ENCODE measurements at regions not wholly inside any gene's neighbourhood (a gene's known extent, or its start where the extent isn't known, plus 50 kb on each side); places are given as distances from the start of the nearest gene placed in this dataset.
A peak's percentile ranks its signal among the peaks of the same experiment; 100 is the strongest.

DNA sequence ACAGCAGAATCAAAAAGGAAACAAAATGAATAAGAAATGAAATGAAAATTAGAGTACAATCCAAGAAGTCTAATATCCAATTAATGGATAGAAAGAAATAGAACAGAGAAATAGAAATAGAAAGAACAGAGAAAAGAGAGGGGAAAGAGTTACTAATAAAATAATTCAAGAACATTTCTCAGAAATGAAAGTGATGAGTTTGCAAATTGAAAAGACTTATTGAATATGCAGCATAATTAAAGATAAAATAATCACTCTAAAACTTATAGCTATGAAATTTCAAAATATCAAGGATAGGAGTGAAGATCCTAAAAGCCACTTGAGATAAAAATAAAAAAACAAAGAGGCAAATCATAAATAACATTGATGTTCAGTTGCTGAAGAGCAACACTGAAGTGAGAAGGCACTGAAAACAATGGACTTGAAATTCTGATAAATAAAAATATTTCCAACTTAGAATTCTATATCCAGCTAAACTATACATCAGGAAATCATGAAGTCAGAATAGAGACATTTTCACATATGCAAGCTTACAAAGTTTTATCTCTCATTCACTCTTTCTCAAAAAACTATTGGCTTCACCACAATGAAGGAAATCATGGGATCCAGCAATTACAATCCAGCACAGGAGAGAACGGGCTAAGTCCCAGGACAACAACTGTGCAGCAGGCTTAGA is 155.9 kb upstream of the SPATS2L start:
- no peak for DNase-seq (ENCODE audit: extremely low spot score, unreplicated experiment)
- H3K9me3 Mint-ChIP-seq = peaks cover 7% of the 10 kb centered on the region
- H3K4me3 Mint-ChIP-seq = no peak overlapping the region

GRCh38 chr2:200155652-200156051 is 150.8 kb upstream of the SPATS2L start:
- DNase-seq (ENCODE audit: extremely low spot score, unreplicated experiment) = no peak
- no peaks in the 10 kb centered on the region for H3K27me3 Mint-ChIP-seq
- no peak overlapping the region for H3K27ac Mint-ChIP-seq
- H3K4me3 Mint-ChIP-seq = no peak overlapping the region
- TF ChIP-seq, protein P1, sequence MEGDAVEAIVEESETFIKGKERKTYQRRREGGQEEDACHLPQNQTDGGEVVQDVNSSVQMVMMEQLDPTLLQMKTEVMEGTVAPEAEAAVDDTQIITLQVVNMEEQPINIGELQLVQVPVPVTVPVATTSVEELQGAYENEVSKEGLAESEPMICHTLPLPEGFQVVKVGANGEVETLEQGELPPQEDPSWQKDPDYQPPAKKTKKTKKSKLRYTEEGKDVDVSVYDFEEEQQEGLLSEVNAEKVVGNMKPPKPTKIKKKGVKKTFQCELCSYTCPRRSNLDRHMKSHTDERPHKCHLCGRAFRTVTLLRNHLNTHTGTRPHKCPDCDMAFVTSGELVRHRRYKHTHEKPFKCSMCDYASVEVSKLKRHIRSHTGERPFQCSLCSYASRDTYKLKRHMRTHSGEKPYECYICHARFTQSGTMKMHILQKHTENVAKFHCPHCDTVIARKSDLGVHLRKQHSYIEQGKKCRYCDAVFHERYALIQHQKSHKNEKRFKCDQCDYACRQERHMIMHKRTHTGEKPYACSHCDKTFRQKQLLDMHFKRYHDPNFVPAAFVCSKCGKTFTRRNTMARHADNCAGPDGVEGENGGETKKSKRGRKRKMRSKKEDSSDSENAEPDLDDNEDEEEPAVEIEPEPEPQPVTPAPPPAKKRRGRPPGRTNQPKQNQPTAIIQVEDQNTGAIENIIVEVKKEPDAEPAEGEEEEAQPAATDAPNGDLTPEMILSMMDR (conservative IDR thresholded peaks at IDR 0.05) = no peak
- peaks cover 19% of the 10 kb centered on the region for H3K4me1 Mint-ChIP-seq (ENCODE audit: unreplicated experiment)
- H3K9me3 Mint-ChIP-seq = peaks cover 7% of the 10 kb centered on the region
- peaks cover 6% of the 10 kb centered on the region for H3K36me3 Mint-ChIP-seq

More for the DNA sequence above, 155.9 kb upstream of the SPATS2L start:
- H3K27me3 Mint-ChIP-seq = no peaks in the 10 kb centered on the region
- no peak overlapping the region for H3K27ac Mint-ChIP-seq
- TF ChIP-seq, protein P1 (conservative IDR thresholded peaks at IDR 0.05) = no peak
- H3K36me3 Mint-ChIP-seq = peaks cover 6% of the 10 kb centered on the region
- H3K4me1 Mint-ChIP-seq (ENCODE audit: unreplicated experiment) = peaks cover 4% of the 10 kb centered on the region

GRCh38 chr2:200156166-200156835 is 150.2 kb upstream of the SPATS2L start:
- Mint-ChIP-seq H3K27me3 (no peaks in the 10 kb centered on the region), H3K36me3 (peaks cover 6% of the 10 kb centered on the region), H3K27ac (no peak overlapping the region), H3K4me1 (ENCODE audit: unreplicated experiment) (peaks cover 19% of the 10 kb centered on the region), H3K4me3 (no peak overlapping the region), H3K9me3 (peaks cover 7% of the 10 kb centered on the region)
- DNase-seq (ENCODE audit: extremely low spot score, unreplicated experiment) = no peak
- TF ChIP-seq, protein P1 (conservative IDR thresholded peaks at IDR 0.05) = no peak

DNA sequence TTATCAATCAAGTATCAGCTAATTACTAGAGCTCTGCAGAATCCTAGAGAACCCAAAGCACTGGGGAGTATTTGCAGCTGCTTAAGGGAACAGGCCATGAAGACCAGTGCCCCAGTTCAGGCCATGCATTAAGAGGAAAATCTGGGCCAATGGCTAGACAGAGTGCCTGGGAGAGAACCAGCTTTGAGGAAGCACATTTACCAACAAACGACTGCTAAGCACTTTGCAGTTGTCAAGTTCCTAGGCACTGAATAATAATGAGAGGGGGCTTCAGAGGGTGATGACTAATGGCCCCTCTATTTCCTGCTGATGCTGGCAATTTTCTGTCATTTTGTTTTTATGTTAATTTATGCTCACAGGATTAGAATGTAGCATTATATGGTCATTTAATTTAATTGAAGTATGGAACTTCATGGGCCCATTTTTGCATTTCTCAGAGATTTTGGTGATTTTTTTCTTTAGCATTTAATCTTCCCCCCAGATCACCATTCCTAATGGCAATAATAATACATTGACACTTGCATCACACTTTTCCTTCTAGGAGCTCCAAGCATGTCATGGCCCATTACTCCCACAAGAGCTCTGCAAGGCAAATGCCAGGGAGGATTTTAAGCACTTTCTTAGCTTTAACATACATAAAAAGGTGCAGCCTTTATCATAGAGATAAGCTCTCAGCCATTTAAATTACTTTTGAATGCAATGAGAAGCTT is 147.7 kb upstream of the SPATS2L start:
- Mint-ChIP-seq H3K36me3 (no peaks in the 10 kb centered on the region), H3K27ac (peak overlapping the region; percentile 16)
- TF ChIP-seq, protein P1 (conservative IDR thresholded peaks at IDR 0.05) = no peak

DNA sequence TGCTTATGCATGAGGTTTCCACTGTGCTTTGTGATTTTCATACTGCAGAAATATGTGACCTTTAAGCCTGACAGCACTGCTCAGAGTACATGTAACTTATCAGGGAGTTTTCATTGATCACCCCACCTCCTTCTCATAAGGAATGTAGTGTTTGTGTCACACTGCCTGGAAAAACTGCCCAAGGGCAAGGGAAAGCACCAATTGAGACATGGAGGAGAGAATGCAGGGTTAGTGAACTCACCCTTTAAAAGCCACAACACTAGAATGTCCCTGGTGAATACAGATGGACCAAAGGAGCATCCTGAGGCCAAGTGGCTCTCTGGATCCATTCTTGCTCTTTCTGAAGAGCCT is 147.2 kb upstream of the SPATS2L start:
- no peaks in the 10 kb centered on the region for H3K9me3 Mint-ChIP-seq
- no peaks in the 10 kb centered on the region for H3K36me3 Mint-ChIP-seq
- peaks cover 19% of the 10 kb centered on the region for H3K4me1 Mint-ChIP-seq (ENCODE audit: unreplicated experiment)
- peak overlapping the region; percentile 16 for H3K27ac Mint-ChIP-seq
- H3K27me3 Mint-ChIP-seq = no peaks in the 10 kb centered on the region
- TF ChIP-seq, protein P1 (conservative IDR thresholded peaks at IDR 0.05) = no peak
- no peak overlapping the region for H3K4me3 Mint-ChIP-seq
- no peak for DNase-seq (ENCODE audit: extremely low spot score, unreplicated experiment)

More for the DNA sequence above, 147.7 kb upstream of the SPATS2L start:
- Mint-ChIP-seq H3K4me1 (ENCODE audit: unreplicated experiment) (peaks cover 19% of the 10 kb centered on the region), H3K4me3 (no peak overlapping the region), H3K27me3 (no peaks in the 10 kb centered on the region), H3K9me3 (no peaks in the 10 kb centered on the region)
- DNase-seq (ENCODE audit: extremely low spot score, unreplicated experiment) = no peak
